HG03521 (cell line): ENCODE measurements at regions not wholly inside any gene's neighbourhood (a gene's known extent, or its start where the extent isn't known, plus 50 kb on each side); places are given as distances from the start of the nearest gene placed in this dataset.
"Not testable (repeated sequence)": the region's sequence is repeated elsewhere in the genome, so short reads cannot be mapped to it uniquely, and the experiment has no call there.

Experiments used
- ATAC-seq: cut with Tn5 transposase; IDR thresholded peaks from one replicate; pipeline ENCODE4 v1.9.1; 2021; ENCODE audit warnings: mild to moderate bottlenecking, moderate library complexity; ENCODE audit not compliant: unreplicated experiment

- no peak for ATAC-seq
Measured at GRCh38 chr7:94305836-94306235, 88.9 kb upstream of the COL1A2 start.

DNA sequence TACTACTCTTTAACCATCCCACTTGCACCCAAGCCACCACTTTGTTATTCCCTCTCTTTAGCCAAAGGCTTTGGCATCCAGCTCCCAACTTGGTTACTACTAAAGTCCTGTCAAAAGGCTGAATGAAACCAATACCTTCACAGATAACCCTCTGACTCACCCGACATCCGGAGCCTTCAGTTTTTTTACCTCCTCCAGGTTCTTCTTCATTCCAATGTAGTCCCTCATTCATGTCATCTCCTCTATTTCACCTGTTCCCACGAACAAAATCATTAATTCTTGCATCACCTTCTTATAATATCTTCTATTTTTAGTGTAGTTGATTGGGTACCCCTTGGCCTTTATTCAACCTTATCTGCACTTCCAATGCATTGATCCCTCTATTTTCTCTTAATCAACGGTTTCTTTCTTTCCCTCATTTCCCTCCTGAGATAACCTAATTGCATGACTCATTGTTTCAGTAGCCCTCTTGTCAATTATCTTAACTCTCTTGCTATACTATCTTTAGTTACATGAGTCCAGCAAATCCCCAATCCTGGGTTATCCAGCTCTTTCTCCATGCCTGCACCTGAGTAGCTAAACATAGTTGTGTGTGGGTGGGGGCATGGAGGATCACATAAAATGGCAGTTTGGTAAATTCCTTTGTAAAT is 87.2 kb upstream of the COL1A2 start:
- no peak for ATAC-seq

DNA sequence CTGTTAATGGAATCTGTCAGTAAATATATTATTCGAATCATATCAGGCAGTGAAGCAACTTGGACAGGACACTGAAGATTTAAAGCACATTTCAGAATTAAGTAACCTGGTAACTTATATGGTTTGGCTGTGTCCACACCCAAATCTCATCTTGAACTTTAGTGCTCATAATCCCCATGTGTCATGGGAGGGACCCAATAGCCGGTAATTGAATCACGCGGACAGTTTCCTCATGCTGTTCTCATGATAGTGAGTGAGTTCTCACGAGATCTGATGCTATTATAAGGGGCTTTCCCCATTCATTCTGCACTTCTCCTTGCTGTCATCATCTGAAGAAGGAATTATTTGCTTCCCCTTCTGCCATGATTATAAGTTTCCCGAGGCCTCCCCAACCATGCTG is 83.2 kb upstream of the COL1A2 start:
- ATAC-seq = no peak

DNA sequence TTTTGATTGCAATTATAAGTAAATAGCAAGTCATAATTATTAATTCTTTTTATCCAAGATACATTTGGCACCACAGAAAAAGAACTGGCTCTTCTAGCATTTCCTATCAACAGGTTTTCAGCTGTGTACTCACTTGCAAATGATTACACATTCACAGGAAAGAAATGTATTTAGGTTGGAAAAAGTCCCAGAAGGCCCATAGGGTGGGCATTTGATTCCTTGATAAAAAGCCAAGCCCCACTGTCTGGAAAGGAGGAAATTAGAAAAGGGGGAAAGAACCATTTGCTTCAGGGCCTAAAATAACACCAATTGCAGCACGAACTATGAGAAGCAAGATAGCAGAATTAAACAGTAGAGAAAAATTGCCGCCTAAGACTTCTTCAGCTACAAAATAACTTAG is 80.8 kb upstream of the COL1A2 start:
- no peak for ATAC-seq

DNA sequence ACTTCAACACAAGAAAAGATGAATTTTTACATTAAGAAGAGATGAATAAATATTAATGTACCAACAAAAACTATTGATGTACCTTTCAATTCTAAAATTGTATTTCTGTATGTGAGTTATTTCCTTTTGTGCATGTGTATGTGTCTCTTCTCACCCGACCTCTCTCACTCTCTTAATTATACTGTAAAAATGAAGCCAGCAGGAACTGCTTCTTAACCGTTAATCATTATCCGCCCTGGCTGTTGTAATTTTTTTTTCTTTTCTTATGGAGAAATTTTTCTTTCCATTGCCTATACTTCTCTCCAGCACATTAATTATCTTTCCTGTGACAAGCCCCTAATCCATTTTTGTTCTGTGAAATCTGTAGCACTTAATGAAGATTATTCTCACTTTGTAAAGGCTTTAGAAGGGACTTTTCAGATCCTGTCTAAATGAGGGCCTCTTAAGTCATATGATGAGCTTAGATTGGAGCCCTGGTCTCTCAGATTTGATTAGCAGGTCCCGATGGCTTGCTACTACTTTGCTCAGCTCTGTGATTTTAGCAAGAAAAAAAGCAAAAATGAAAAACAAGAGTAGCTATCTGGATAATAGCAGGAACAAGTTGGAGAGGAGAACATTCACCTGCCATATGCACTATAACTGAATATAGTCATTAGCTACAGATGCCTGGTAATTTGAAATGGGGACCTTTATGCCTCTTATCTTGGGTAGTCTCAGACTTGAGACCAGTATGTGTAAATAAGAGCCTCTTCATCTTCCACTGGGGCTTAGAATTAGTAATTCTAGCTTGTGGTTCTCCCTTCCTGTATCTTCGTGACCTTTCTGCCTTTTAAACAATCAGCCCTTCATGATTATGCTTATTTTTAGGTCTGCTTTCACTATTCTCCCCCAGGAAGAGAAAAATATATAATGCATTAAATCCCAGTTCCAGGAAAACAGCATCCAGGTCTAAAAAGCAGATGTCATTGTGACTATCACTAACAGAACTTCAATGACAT is 80.0 kb upstream of the COL1A2 start:
- no peak for ATAC-seq

- not testable (repeated sequence) for ATAC-seq
Measured at GRCh38 chr7:94321138-94321537, 73.6 kb upstream of the COL1A2 start.

DNA sequence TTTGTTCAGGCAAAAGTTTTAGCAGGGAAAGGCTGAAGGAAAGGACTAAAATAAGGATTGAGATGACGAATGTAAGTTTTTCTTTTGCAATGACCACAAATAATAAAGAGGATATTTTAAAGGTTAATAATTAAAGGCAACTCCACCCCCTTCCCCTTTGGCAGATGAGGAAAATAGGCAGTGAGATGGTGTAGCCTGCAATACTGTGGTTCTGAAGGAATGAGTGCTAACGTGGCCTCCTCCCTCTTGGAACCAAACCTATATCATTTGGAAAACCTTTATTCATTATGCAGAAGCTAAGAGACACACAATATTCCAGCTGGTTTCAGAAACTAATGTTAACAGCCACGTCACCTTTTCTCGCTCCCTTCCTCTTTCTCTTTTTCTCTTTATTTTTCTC is 70.9 kb upstream of the COL1A2 start:
- ATAC-seq = no peak

DNA sequence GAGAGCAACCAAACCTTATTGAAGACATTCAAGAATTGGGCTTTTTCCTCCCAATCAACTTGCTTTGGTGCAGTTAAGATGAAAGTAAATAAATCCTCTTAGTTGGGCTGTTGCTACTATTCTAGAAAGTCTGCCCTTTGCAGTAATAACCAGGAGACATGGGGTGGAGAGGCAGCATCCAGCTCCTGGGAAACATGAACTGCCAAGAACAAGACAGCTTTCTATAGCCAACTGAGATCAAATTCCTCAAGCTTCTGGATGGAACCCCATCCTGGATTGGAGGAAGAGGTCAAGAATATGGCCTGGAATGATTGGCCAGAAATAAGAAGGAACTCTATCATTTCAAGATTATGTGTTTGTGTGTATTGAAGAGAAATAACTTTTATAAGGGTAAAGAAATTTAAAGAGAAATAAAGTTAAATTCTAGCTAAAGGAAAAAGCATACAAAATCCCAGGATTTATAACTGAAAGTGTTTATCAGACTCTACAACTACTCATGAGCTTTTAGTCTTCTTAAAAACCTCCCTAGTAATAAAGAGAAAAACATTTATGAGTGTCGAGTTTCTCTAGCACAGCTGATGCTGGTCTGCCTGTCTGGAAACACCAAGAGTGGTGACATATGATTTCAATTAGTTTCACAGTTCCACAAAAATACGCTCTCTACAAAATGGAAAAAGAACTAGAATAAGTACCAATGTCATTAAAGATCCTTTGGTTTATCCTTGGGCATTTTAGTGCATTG is 70.1 kb upstream of the COL1A2 start:
- ATAC-seq = no peak

- no peak for ATAC-seq
Measured at GRCh38 chr7:94325122-94325475, 69.6 kb upstream of the COL1A2 start.

GRCh38 chr7:94330269-94331020 is 64.2 kb upstream of the COL1A2 start:
- ATAC-seq = no peak

- no peak for ATAC-seq
Measured at GRCh38 chr7:94332571-94332970, 62.1 kb upstream of the COL1A2 start.

GRCh38 chr7:94333810-94334209 is 60.9 kb upstream of the COL1A2 start:
- ATAC-seq = no peak

DNA sequence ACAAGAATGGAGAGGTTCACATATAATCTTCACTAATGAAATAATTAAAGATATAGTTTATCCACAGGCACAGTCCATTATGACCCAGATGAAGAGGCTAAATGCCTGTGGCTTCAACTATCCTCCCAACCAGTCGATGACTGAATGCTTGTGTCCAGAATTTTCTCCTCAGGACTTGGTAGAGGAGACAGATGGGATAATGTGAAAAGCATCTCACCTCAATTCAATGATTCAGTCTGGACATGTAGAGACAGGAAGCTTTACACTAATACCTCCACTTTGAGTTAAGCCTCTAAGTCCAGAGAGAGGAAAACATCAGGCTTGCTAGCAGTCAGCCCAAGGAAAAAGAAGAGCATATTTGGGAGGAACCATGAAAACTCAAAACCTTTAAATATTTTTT is 59.1 kb upstream of the COL1A2 start:
- no peak for ATAC-seq

DNA sequence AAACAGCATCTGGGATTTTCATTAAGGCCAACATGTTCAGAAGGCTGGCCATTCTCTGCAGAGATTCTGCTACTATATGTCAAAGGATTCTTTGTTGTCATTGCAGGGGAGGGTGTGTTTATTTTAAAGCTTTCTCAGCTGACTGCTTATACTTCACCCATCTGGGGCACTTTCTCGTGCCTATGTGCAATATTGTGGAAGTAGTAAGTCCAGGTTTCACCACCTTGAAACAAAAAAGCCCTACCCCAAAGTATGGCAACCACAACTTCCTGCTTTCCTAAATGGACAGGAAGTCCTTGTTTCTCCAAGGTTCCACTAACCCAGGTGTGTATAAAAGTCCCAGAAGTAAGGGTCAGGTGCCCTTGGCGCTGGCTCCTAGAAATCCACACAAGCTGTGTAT is 58.7 kb upstream of the COL1A2 start:
- ATAC-seq = no peak

- ATAC-seq = no peak
Measured at GRCh38 chr7:94338921-94339371, 55.7 kb upstream of the COL1A2 start.

- ATAC-seq = no peak
Measured at GRCh38 chr7:94344826-94345225, 49.9 kb upstream of the COL1A2 start.
